Stimulated activated CD8-positive, alpha-beta memory T cell treated with anti-CD3 and anti-CD28 coated beads, Interleukin-12 subunit alpha, Interleukin-12 subunit beta, amount 100 ng/mL, for 4 hours (primary cell): ENCODE measurements at regions not wholly inside any gene's neighbourhood (a gene's known extent, or its start where the extent isn't known, plus 50 kb on each side); places are given as distances from the start of the nearest gene placed in this dataset.

Source experiments
- DNase-seq: peaks from one replicate; pipeline ENCODE4 v3.0.0-alpha.2; 2020; ENCODE audit warnings: low read depth

GRCh38 chr20:39302312-39302711, 340.2 kb downstream of the DHX35 start:
- no peak for DNase-seq

- no peak for DNase-seq
Observed at GRCh38 chr20:39299783-39300182, 337.6 kb downstream of the DHX35 start.

GRCh38 chr20:39298571-39299506, 336.7 kb downstream of the DHX35 start:
- no peak for DNase-seq

GRCh38 chr20:39298121-39298520, 336.0 kb downstream of the DHX35 start:
- DNase-seq, result no peak

- DNase-seq, result no peak
Observed at GRCh38 chr20:39295301-39295700, 333.2 kb downstream of the DHX35 start.

- DNase-seq, result no peak
Observed at GRCh38 chr20:39294137-39294725, 332.1 kb downstream of the DHX35 start.

GRCh38 chr20:39292193-39292736, 330.1 kb downstream of the DHX35 start:
- DNase-seq, result no peak

- no peak for DNase-seq
Observed at GRCh38 chr20:39291301-39291700, 329.2 kb downstream of the DHX35 start.

- DNase-seq, result no peak
Observed at GRCh38 chr20:39290575-39290974, 328.4 kb downstream of the DHX35 start.

GRCh38 chr20:39289831-39290230, 327.7 kb downstream of the DHX35 start:
- DNase-seq, result no peak

GRCh38 chr20:39289316-39289715, 327.2 kb downstream of the DHX35 start:
- no peak for DNase-seq

GRCh38 chr20:39283464-39283863, 321.3 kb downstream of the DHX35 start:
- no peak for DNase-seq

- no peak for DNase-seq
Observed at GRCh38 chr20:39282619-39283092, 320.5 kb downstream of the DHX35 start.

GRCh38 chr20:39280875-39281274, 318.7 kb downstream of the DHX35 start:
- DNase-seq, result no peak

GRCh38 chr20:39278230-39278788, 316.2 kb downstream of the DHX35 start:
- DNase-seq, result no peak

GRCh38 chr20:39277185-39277584, 315.0 kb downstream of the DHX35 start:
- DNase-seq, result no peak

- DNase-seq, result no peak
Observed at GRCh38 chr20:39270837-39271604, 308.9 kb downstream of the DHX35 start.

- DNase-seq, result no peak
Observed at GRCh38 chr20:39269493-39270217, 307.5 kb downstream of the DHX35 start.

- no peak for DNase-seq
Observed at GRCh38 chr20:39268981-39269461, 306.9 kb downstream of the DHX35 start.

GRCh38 chr20:39268491-39268951, 306.4 kb downstream of the DHX35 start:
- DNase-seq, result no peak

GRCh38 chr20:39266989-39267388, 304.8 kb downstream of the DHX35 start:
- no peak for DNase-seq
